ENCODE measurements at regions not wholly inside any gene's neighbourhood (a gene's known extent, or its start where the extent isn't known, plus 50 kb on each side); places are given as distances from the start of the nearest gene placed in this dataset.

- FAIRE-seq (no peak), DNase-seq (ENCODE audit: low spot score in 2 of 2) (no peak)
These were observed 108.1 kb downstream of the GNAT3 start for GRCh38 chr7:80403686-80404241.

GRCh38 chr7:80401708-80402107 lies 110.2 kb downstream of the GNAT3 start:
- no peak for DNase-seq (ENCODE audit: low spot score in 2 of 2)
- no peak for FAIRE-seq

GRCh38 chr7:80393786-80394185 lies 118.1 kb downstream of the GNAT3 start:
- no peak for FAIRE-seq
- DNase-seq (ENCODE audit: low spot score in 2 of 2): no peak

GRCh38 chr7:80392229-80393169 lies 119.4 kb downstream of the GNAT3 start:
- FAIRE-seq: peak; percentile 98
- peak in 1 of 2 donors; percentile 12 for DNase-seq (ENCODE audit: low spot score in 2 of 2)

- FAIRE-seq (no peak), DNase-seq (ENCODE audit: low spot score in 2 of 2) (no peak)
These were observed 124.2 kb downstream of the GNAT3 start for GRCh38 chr7:80387634-80388193.

- DNase-seq (ENCODE audit: low spot score in 2 of 2): no peak
- no peak for FAIRE-seq
These were observed 125.2 kb downstream of the GNAT3 start for GRCh38 chr7:80386686-80387085.

- no peak for FAIRE-seq
- no peak for DNase-seq (ENCODE audit: low spot score in 2 of 2)
These were observed 126.4 kb downstream of the GNAT3 start for GRCh38 chr7:80385508-80385907.

- no peak for FAIRE-seq
- no peak for DNase-seq (ENCODE audit: low spot score in 2 of 2)
These were observed 130.9 kb downstream of the GNAT3 start for GRCh38 chr7:80380957-80381356.

GRCh38 chr7:80379034-80379982 lies 132.6 kb downstream of the GNAT3 start:
- DNase-seq (ENCODE audit: low spot score in 2 of 2) (no peak), FAIRE-seq (no peak)

GRCh38 chr7:80374321-80374720 lies 137.5 kb downstream of the GNAT3 start:
- FAIRE-seq (no peak), DNase-seq (ENCODE audit: low spot score in 2 of 2) (no peak)

GRCh38 chr7:80373429-80374032 lies 138.3 kb downstream of the GNAT3 start:
- DNase-seq (ENCODE audit: low spot score in 2 of 2): no peak
- no peak for FAIRE-seq

- no peak for FAIRE-seq
- no peak for DNase-seq (ENCODE audit: low spot score in 2 of 2)
These were observed 139.4 kb downstream of the GNAT3 start for GRCh38 chr7:80372415-80372814.

GRCh38 chr7:80370587-80370986 lies 141.3 kb downstream of the GNAT3 start:
- DNase-seq (ENCODE audit: low spot score in 2 of 2) (no peak), FAIRE-seq (no peak)

GRCh38 chr7:80369321-80369720 lies 142.5 kb downstream of the GNAT3 start:
- DNase-seq (ENCODE audit: low spot score in 2 of 2) (no peak), FAIRE-seq (no peak)

- no peak for DNase-seq (ENCODE audit: low spot score in 2 of 2)
- no peak for FAIRE-seq
These were observed 149.2 kb downstream of the GNAT3 start for GRCh38 chr7:80362677-80363076.

- DNase-seq (ENCODE audit: low spot score in 2 of 2) (no peak), FAIRE-seq (no peak)
These were observed 149.8 kb downstream of the GNAT3 start for GRCh38 chr7:80362010-80362618.

GRCh38 chr7:80359476-80359875 lies 152.4 kb downstream of the GNAT3 start:
- FAIRE-seq (no peak), DNase-seq (ENCODE audit: low spot score in 2 of 2) (no peak)

- FAIRE-seq: no peak
These were observed 152.8 kb downstream of the GNAT3 start for GRCh38 chr7:80359029-80359428.

GRCh38 chr7:80357530-80357929 lies 154.3 kb downstream of the GNAT3 start:
- DNase-seq (ENCODE audit: low spot score in 2 of 2): no peak
- FAIRE-seq: no peak

More at GRCh38 chr7:80359029-80359428, 152.8 kb downstream of the GNAT3 start:
- DNase-seq (ENCODE audit: low spot score in 2 of 2): no peak

GRCh38 chr7:80350430-80350829 lies 161.4 kb downstream of the GNAT3 start:
- DNase-seq (ENCODE audit: low spot score in 2 of 2) (no peak), FAIRE-seq (peak; percentile 67)
